Activated T-cell treated with anti-CD3 and anti-CD28 coated beads, Interleukin-2, amount 50 U/mL, for 4 hours (primary cell): ENCODE measurements at regions not wholly inside any gene's neighbourhood (a gene's known extent, or its start where the extent isn't known, plus 50 kb on each side); places are given as distances from the start of the nearest gene placed in this dataset.
"Not testable (repeated sequence)": the region's sequence is repeated elsewhere in the genome, so short reads cannot be mapped to it uniquely, and the experiment has no call there.

Source experiments
- ATAC-seq, 2 donors: fragments of 200-7000 bp; cut with Tn5 transposase; one replicate each; pipeline ENCODE4 v1.10.0; 2021
- DNase-seq: peaks from one replicate; pipeline ENCODE4 v3.0.0-alpha.2; 2020
- H3K27me3 Mint-ChIP-seq: one replicate; pipeline ENCODE4 v1.8.0; 2021; ENCODE audit warnings: low read depth, mixed read lengths
- H3K36me3 Mint-ChIP-seq: one replicate; pipeline ENCODE4 v1.8.0; 2022; ENCODE audit warnings: mixed read lengths; ENCODE audit not compliant: insufficient read depth
- H3K4me1 Mint-ChIP-seq: one replicate; pipeline ENCODE4 v1.8.0; 2021; ENCODE audit warnings: low read depth, mixed read lengths
- H3K4me3 Mint-ChIP-seq: one replicate; pipeline ENCODE4 v1.8.0; 2021; ENCODE audit warnings: mild to moderate bottlenecking, moderate library complexity, mixed read lengths
- H3K9me3 Mint-ChIP-seq: one replicate; pipeline ENCODE4 v1.8.0; 2021; ENCODE audit warnings: mixed read lengths

DNA sequence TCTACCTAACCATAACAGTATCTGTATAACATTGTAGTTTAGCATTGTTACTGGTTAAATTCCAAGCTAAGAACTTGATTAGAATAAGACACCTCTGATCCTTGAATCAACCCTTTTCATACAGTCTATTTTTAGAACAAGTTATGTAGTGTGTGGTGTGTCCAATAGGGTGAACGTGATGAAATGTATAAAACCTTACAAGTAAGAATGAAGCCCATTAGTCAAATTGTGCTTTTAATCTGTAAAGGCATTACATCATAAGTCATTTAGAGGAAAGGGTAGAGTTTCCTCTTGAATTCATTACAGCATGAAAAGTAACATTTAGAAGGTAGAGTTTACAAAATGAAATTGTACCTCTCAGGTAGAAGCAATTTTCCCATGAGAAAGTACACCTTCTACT is 479.2 kb downstream of the LTN1 start:
- no peak overlapping the region for H3K4me3 Mint-ChIP-seq

DNA sequence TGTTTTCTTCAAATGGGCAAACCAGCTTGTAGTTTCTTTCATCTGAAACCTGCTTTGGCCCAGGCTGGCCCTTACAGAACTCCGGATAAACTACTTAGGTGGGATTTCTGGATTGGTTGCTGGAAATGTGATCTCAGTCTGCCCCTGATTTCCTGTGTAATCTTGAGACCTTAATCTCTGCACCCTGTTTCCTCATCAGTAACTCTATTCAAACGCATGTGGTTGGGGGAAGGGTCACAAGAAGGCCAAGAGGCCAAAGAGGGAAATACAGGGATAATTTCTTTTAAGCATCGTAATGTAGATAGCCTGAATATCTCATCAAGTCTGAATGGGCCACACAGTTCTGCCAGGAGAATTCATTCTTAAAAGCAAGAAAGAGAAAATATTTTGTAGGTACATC is 483.6 kb downstream of the LTN1 start:
- peaks cover 3% of the 10 kb centered on the region for H3K27me3 Mint-ChIP-seq
- peaks cover 2% of the 10 kb centered on the region for H3K36me3 Mint-ChIP-seq
- H3K9me3 Mint-ChIP-seq: peaks cover 17% of the 10 kb centered on the region
- no peak for ATAC-seq
- H3K4me1 Mint-ChIP-seq: no peaks in the 10 kb centered on the region
- DNase-seq: no peak
- H3K4me3 Mint-ChIP-seq: no peak overlapping the region

More for the DNA sequence above, 479.2 kb downstream of the LTN1 start:
- Mint-ChIP-seq H3K4me1 (no peaks in the 10 kb centered on the region), H3K27me3 (peaks cover 3% of the 10 kb centered on the region), H3K36me3 (no peaks in the 10 kb centered on the region), H3K9me3 (no peaks in the 10 kb centered on the region)
- ATAC-seq (no peak), DNase-seq (no peak)

DNA sequence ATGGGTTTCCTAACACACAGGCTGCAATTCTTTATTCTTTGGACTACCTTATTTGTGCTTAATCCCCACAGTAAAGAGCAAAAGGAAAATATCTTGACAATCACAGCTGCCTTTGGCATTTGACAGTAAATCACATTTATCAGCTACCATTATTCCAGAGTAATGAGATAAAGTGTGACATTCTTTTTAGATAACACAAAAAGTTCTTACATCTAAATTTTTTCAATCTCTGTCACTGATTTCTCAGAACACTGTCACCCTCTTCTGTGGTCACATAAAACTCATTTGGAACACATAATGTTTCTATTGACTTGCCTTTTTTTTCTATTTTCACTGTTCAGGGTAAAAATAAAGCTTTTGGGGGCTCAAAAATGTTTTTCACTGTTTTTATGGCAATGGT is 484.6 kb downstream of the LTN1 start:
- ATAC-seq: no peak
- no peaks in the 10 kb centered on the region for H3K4me1 Mint-ChIP-seq
- DNase-seq: no peak

DNA sequence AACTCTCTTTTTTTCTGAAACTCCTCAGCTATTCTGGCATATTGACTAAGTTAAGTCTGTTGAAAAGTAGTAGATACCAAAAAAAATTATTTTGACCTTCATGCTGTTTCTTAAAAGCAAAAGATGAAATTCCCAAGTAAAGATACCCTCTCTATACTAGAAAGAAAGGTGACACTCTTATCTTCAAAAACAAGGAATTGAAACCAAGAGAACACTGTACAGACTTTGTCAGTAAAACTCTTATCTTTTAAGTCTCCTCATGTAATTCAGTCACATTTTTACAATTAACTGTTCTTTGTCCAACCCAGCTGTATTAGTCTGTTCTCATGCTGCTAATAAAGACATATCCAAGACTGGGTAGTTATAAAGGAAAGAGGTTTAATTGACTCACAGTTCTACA is 496.2 kb downstream of the LTN1 start:
- ATAC-seq: no peak
- Mint-ChIP-seq H3K4me3 (no peak overlapping the region), H3K27me3 (peaks cover 3% of the 10 kb centered on the region), H3K9me3 (peaks cover 7% of the 10 kb centered on the region), H3K36me3 (no peaks in the 10 kb centered on the region), H3K4me1 (no peaks in the 10 kb centered on the region)
- no peak for DNase-seq

More for the DNA sequence above, 484.6 kb downstream of the LTN1 start:
- Mint-ChIP-seq H3K36me3 (peaks cover 2% of the 10 kb centered on the region), H3K27me3 (peaks cover 3% of the 10 kb centered on the region), H3K4me3 (no peak overlapping the region), H3K9me3 (peaks cover 18% of the 10 kb centered on the region)

DNA sequence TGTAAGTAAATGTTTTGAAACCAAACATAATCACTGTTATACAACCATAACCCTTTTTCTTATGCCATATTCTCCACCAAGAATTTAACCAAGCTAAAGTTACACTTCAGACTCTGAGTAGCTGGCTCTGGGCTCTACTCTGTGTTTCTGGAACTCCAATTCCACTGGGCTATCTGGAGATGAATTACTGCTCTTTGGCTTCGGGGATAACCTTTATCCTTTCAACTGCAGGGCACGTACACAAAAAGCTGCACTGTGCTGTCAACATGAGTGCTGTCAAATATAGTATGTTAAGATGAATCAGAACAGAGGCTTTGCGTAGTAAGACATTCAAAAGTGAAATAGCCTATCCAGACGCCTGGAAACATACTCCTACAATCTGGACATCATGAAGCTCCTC is 500.6 kb downstream of the LTN1 start:
- Mint-ChIP-seq H3K27me3 (no peaks in the 10 kb centered on the region), H3K36me3 (no peaks in the 10 kb centered on the region), H3K4me1 (no peaks in the 10 kb centered on the region), H3K9me3 (no peaks in the 10 kb centered on the region), H3K4me3 (no peak overlapping the region)
- ATAC-seq (no peak), DNase-seq (no peak)

DNA sequence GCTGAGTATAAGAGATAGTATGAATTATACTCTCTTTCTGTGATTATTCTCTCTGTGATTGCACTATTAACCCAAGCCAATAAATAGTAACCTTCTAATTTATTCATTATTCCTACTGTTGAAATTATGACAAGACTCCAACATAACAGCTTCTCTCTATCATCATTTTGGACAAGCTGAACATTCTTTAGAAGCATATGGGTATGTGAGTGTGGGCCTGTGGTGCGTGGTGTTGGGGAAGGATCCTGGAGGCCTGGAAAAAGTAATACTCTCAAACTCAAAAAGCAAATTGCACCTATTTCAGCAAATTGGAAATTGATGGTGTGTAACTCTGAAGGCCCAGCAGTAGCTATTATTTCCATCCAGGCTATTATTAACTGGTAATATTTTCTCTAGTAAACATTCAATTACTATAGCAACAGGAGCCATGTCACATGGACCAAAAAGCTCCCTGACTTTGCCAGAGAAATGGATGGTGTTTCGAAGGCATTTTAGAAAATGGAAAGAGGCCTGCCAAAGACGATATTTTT is 502.8 kb downstream of the LTN1 start:
- Mint-ChIP-seq H3K36me3 (no peaks in the 10 kb centered on the region), H3K27me3 (no peaks in the 10 kb centered on the region), H3K4me3 (no peak overlapping the region), H3K9me3 (no peaks in the 10 kb centered on the region), H3K4me1 (no peaks in the 10 kb centered on the region)
- DNase-seq (no peak), ATAC-seq (no peak)

DNA sequence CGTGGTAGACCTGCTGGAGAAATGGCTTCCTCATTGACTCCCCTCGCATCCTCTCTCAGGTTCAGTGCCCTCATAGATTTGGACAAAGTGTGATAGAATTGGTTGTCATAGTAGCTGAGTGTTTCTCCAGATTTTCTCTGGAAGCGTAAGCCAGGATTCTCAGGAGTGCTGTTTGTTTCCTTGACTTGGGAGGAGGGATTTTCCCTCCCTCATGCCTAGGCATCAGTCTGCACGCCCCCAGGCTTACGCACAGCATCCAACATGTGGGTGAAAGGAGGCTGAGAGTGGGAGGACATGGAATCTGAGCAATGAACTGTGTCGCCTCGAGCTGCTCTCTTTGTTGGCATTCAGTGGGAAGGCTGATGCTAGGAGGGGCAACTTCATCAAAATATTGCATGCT is 503.5 kb downstream of the LTN1 start:
- no peaks in the 10 kb centered on the region for H3K4me1 Mint-ChIP-seq
- no peak for ATAC-seq
- H3K36me3 Mint-ChIP-seq: no peaks in the 10 kb centered on the region
- H3K4me3 Mint-ChIP-seq: no peak overlapping the region
- no peak for DNase-seq
- H3K9me3 Mint-ChIP-seq: no peaks in the 10 kb centered on the region
- H3K27me3 Mint-ChIP-seq: no peaks in the 10 kb centered on the region

DNA sequence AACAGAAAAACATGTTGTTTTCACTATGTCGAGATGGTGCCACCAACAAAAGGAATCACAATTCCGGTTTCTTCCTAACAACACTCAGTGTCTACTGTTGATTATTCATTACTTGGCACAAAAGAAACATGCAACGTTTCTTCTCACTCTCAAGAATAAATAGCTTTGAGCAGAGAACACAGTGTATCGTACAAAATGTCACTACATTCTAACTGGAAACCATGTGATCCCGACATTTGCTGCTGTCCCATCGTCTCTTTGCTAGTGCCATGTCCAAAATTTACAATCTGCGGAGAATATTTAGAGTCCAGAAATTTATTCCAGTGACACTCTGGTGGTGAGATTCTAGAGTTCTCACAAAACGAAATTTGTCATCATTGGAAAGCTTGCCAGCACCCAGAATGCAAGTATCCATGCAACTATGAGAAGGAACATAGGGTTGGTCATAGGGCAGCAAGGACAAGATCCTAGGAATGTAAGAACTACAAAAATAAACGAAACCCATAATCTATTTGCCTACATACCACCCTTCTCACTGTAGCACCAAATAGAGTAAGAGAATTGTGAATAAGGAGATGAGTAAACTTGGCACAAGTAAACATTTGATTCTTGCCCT is 505.1 kb downstream of the LTN1 start:
- Mint-ChIP-seq H3K9me3 (no peaks in the 10 kb centered on the region), H3K4me1 (no peaks in the 10 kb centered on the region), H3K4me3 (no peak overlapping the region), H3K27me3 (no peaks in the 10 kb centered on the region), H3K36me3 (no peaks in the 10 kb centered on the region)
- ATAC-seq (no peak), DNase-seq (no peak)

DNA sequence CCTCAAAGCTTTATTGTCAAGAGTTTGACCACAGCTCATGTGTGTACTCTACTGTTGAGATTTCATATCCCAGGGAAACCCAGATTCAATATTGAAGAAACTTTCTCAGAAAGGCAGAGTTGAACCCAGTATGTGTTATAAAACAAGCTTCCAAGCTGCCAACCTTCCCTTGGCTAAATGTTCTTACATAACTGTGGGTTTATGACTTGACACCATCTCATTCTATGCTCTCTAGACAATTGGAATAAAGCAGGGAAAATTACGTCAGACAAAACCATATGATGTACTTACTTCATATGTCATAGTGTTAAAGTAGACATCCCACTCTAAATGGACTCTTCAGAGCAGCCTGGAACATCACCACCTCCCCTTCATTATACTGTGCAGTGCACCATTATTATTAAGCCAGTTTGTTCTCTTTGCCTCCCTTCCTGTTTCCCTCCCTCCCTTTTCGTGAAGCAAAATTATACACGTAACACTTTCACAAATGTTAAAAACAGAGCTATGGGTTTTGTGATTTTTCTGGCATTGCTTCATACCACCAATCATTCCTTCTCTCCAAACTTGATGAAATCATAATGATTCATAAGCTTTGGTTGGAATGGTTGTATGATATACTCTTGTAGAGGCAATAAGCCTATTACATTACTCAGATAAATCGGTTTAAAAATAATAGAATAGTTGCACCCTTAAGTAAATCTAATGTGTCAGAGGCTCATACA is 507.2 kb downstream of the LTN1 start:
- no peak for DNase-seq
- no peaks in the 10 kb centered on the region for H3K9me3 Mint-ChIP-seq
- no peaks in the 10 kb centered on the region for H3K36me3 Mint-ChIP-seq
- ATAC-seq: no peak
- H3K4me1 Mint-ChIP-seq: no peaks in the 10 kb centered on the region
- no peaks in the 10 kb centered on the region for H3K27me3 Mint-ChIP-seq
- no peak overlapping the region for H3K4me3 Mint-ChIP-seq

DNA sequence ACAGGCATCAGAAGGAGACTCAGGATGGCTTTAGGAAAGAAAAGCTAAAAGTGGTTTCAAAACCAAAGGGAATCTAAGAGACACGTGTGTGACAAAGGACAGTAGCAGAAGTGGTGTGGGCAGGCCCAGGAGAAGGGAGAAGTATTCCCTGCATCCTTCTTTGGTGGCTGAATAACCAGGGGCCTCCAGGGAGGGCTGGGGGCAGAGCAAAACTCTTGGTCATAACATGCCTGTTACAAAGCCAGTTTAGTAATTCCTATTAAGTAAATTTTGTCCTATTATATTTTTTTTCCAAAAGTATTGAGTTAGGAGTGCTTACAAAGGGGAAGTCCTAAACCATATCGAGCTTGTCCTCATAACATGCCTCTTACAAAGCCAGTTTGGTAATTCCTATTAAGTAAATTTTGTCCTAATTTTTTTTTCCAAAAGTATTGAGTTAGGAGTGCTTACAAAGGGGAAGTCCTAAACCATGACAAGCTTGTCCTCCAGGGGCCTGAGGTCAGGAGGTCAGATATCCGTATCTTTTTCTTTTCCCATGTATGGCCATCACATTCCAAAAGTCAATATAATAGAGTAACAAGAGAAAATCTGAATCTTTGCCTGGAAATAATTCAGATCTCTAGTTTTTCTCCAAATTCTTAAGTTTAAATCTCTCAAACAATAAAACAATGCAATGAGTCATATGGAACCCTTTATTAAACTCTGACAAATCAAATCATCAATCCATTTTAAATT is 509.2 kb downstream of the LTN1 start:
- no peak for DNase-seq
- Mint-ChIP-seq H3K4me3 (no peak overlapping the region), H3K27me3 (no peaks in the 10 kb centered on the region), H3K4me1 (no peaks in the 10 kb centered on the region), H3K36me3 (no peaks in the 10 kb centered on the region), H3K9me3 (no peaks in the 10 kb centered on the region)
- ATAC-seq: no peak

DNA sequence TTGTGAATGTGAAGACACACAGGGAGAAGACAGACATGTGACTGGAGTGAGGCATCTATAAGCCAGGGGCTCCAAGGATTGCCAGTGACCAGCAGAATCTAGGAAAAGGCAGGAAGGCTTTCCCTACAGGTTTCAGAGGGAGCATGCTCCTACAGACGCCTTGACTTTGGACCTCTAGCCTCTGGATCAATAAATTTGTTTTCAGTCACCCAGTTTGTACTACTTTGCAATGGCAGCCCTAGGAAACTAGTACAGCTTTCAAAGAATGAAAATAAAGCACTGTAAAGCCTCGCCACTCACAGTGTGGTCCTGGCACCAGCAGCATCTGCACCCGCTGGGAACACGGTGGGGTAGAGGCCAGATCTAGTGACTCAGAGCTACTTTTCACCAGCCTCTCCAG is 510.0 kb downstream of the LTN1 start:
- Mint-ChIP-seq H3K9me3 (no peaks in the 10 kb centered on the region), H3K4me1 (no peaks in the 10 kb centered on the region), H3K27me3 (no peaks in the 10 kb centered on the region), H3K4me3 (no peak overlapping the region), H3K36me3 (no peaks in the 10 kb centered on the region)
- ATAC-seq: no peak
- no peak for DNase-seq

DNA sequence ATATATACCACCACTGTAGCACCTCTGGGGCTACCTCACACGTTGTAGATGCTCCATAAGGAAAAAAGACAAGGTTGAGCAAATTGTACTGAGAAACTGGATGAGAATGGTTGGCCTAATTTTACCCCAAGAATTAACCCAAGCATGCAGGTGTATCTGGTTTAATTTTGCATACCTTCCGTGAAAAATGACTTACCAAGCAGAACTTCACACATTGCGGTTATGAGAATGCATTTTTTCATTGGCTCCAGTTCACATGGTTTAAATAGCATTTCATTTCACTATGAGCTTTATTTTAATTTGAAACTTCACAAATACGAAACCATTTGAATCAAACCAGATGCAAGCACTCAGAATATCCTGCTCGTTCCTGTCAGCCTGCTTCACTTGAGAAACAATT is 512.2 kb downstream of the LTN1 start:
- Mint-ChIP-seq H3K9me3 (no peaks in the 10 kb centered on the region), H3K4me3 (no peak overlapping the region), H3K36me3 (no peaks in the 10 kb centered on the region), H3K27me3 (no peaks in the 10 kb centered on the region), H3K4me1 (no peaks in the 10 kb centered on the region)
- DNase-seq (no peak), ATAC-seq (no peak)

DNA sequence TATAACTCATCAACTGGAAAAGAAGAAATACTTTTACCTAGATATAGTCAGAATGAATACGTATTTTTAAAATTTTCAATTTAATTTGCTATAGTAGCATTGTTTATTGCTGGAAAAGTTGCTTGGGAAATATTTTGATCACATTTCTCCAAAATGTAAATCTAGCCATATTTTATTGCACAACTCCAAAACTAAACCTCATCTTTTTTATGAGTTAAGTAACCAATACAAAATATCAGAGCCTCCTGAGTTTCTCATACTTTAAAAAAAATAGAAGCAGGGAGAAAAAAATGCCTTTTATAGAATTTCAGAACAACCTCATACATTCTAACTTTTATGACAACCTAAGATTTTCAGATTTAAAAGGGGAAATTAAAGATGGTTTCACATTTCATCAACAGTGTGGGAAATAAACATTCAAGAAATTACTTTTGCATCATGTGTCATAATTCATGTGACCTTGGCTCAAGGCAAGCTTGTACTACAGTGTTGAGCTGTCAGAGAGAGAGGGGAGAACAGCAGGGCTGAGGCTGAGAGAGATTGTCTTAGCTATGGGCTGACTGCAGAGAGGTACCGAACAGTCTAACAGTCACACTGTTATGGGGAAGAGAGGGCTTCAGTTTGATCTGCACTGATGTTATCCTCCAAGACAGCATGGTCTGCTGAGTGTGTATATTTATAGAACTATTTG is 519.0 kb downstream of the LTN1 start:
- no peaks in the 10 kb centered on the region for H3K4me1 Mint-ChIP-seq
- DNase-seq: no peak
- no peak overlapping the region for H3K4me3 Mint-ChIP-seq
- H3K36me3 Mint-ChIP-seq: no peaks in the 10 kb centered on the region
- no peak for ATAC-seq
- peaks cover 7% of the 10 kb centered on the region for H3K27me3 Mint-ChIP-seq
- no peaks in the 10 kb centered on the region for H3K9me3 Mint-ChIP-seq

DNA sequence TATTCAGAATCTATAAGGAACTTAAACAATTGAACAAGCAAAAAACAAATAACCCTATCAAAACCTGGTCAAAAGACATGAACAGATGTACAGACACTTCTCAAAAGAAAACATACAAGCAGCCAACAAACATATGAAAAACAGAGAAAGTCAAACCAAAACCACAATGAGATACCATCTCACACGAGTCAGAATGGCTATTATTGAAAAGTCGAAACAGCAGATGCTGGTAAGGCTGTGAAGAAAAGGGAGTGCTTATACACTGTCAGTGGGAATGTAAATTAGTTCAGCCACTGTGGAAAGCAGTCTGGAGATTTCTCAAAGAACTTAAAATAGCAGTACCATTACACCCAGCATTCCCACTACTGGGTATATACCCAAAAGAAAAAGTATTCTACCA is 520.1 kb downstream of the LTN1 start:
- H3K36me3 Mint-ChIP-seq, H3K4me3 Mint-ChIP-seq, H3K27me3 Mint-ChIP-seq, ATAC-seq, DNase-seq, H3K4me1 Mint-ChIP-seq, H3K9me3 Mint-ChIP-seq: not testable (repeated sequence)
